HG02759 (cell line): ENCODE measurements at regions not wholly inside any gene's neighbourhood (a gene's known extent, or its start where the extent isn't known, plus 50 kb on each side); places are given as distances from the start of the nearest gene placed in this dataset.
"Not testable (repeated sequence)": the region's sequence is repeated elsewhere in the genome, so short reads cannot be mapped to it uniquely, and the experiment has no call there.

Source experiments
- ATAC-seq: cut with Tn5 transposase; IDR thresholded peaks from one replicate; pipeline ENCODE4 v1.9.1; 2021; ENCODE audit warnings: mild to moderate bottlenecking, moderate library complexity; ENCODE audit not compliant: unreplicated experiment

DNA sequence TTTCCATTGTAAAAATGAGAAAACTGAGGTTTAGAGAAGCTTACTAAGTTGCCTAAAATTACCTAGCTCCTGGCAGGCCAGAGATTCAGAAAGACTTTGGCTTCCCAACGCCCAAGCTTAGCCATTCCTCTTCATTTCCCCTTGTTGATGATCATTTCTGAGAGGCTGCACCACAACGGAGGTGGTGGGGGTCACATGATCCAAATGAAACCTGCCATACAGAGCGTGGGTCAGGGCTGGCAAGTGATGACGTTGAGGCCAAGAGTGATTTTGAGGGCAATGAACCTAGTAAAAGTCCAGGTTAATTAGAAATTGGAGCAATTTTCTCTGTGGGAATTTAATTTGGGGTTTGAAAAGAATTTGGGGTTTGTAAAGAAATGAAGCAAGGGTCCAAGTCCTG is 109.9 kb downstream of the TMEM182 start:
- ATAC-seq, result no peak

DNA sequence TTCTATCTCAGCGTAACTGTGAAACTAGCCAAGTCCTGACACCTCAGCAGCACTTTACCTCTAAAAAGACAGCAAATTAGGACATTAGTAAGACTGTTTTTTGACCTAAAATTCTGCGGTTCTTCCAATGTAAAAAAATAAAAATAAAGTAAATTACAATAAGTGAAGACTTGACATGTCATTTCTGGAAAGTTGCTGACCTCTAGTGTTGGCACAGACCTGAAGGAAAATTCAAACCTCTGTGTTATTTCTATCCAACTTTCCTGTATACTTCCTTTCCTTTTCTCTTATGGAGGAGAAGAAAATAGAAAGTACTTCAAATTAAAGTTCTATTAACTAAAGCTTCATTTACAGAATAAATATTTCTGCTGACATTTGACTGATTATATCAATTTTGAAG is 110.6 kb downstream of the TMEM182 start:
- no peak for ATAC-seq

DNA sequence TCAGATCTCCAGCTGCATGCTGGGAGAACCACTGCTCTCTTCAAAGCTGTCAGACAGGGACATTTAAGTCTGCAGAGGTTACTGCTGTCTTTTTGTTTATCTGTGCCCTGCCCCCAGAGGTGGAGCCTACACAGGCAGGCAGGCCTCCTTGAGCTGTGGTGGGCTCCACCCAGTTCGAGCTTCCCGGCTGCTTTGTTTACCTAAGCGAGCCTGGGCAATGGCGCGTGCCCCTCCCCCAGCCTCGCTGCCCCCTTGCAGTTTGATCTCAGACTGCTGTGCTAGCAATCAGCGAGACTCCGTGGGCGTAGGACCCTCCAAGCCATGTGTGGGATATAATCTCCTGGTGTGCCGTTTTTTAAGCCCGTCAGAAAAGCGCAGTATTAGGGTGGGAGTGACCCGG is 117.7 kb downstream of the TMEM182 start:
- not testable (repeated sequence) for ATAC-seq

DNA sequence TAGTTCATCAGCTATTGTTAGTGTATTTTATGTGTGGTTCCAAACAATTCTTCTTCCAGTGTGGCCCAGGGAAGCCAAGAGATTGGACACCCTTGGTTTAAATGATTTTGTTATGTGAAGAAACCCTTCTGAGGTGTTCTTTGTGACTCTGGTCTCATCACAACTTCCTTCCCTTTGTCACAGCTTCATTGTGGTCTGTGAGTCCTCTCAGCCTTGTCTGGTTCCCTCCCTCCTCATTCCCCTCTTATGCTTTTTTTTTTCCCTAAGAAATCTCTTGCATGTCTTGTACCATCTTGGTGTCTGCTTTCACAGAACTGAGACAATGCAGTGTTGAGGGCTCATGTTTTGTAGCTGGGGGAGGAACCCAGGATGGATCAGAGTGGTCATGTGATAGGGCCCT is 118.9 kb downstream of the TMEM182 start:
- no peak for ATAC-seq

DNA sequence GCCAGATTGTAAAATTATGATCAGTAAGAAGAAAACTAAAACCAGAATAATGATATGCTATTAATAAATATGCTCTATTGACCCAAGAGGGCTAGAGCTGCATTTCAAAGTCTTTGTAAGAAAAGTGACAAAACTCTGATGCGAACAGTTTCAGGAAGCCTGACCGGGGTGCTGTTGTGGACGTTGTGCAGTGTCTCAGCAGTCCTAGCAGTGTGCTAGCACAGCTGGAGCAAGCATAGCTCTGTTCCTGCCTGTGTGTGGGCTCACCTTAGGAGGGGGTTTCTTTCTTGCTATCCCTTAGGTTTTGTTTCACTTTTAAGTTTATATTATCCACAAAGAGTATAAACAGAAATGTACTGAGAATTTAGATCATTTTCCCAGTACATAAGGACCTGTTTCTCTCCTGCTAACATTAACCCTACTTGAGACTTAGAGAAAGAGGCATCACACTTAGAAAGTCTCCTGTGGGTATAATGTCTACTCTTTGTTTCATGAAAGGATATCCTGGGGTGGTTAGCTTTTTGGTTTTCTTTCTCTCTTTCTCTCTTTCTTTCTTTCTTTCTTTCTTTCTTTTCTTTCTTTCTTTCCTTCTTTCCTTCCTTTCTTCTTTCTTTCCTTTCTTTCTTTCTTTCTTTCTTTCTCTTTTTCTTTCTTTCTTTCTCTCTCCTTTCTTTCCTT is 124.5 kb downstream of the TMEM182 start:
- ATAC-seq, result no peak

DNA sequence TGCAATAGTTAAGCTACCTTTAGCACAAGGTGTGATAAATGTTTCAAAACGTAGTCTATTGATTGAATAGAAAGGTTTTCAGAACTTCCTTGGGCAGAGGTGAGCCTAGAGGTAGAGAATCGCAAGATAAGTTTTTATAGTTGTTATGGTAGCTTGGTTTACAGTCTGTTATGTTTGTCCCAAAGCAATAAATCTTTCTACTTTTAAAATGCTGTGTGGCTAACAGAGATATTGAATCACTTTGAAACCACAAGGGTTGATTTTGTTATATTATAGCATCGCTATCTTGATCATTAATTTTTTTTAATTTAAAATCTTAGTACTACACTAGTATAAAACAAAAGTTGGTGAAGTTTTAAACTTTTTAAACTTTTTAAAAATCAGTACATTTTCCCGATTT is 126.7 kb downstream of the TMEM182 start:
- no peak for ATAC-seq

DNA sequence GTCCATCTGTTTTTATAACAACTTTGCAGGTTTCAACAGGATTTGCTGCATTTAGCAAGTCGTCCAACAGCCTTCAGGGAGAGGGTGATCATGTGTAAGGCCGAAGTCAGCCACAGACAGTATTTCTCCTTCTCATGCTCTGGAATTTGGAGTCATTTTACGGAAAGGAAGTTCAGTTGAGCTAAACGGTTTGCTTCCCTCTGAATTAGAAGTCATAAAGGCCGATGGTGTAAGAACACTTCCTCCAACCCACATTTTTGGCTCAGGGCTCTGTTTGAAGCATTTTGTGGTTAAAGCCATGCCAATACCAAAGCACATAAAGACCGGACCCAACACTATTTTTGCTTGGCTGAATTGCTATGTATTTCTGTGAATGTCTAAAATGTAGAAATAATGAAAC is 129.5 kb downstream of the TMEM182 start:
- no peak for ATAC-seq

DNA sequence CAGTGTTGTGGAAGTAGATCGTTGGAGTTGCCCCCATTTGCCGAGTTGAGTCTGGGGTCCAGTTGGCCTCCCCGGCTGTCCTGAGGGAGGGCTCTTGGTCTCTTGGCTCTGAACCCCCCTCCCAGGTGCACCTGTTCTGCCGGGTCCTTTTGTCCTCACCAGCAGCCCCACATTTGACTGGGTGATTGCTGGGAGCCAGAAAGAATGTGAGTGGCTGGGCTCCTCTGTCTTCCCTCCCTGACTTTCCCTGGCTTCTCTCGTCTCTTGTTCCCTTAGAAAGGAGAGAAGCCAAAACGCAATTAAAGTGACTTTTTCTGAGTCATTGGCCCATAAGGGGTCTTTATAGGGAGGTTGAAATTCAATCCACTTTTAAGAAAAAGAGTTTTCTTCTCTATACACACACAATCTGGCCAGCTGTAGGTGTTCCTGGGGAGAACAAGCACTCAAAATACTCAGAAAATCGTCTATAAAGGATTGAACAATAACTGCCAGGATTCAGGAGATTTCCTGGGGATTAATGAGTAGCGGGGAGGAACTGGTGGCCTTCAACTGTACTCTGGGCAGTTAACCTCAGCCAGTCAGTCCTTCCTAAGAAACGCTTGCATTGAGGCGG is 131.0 kb downstream of the TMEM182 start:
- ATAC-seq, result no peak

DNA sequence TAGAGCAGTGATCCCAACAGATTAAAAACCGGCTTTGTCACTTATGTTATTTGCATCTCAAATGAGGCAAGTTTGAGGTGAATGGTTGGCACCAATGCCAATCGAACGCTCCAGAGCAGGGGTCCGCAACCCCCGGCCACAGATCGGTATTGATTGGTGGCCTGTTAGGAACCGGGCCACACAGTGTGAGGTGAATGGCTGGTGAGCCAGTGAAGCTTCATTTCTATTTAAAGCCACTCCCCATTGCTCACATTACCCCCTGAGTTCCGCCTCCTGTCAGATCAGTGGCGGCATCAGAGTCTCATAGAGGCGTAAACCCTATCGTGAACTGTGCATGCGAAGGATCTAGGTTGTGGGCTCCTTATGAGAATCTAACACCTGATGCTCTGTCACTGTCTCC is 132.0 kb downstream of the TMEM182 start:
- no peak for ATAC-seq

DNA sequence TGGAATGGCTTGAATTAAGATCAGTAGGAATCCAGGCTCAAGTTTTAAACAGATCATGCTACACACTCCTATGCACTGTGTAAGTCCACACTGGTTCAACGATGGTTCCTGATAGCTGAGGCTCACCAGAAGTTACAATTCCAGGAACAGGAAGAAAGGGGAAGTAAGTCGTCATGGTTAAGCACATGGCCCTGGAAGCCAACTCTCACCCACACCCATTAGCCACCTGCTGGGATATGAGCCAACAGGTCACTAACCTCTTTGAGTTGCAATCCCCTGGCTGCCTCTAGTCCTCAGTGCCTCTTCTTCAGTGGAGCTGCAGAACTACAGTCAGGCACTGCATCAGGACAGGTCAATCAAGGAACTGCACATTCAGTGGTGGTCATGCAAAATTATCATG is 133.5 kb downstream of the TMEM182 start:
- ATAC-seq, result no peak

DNA sequence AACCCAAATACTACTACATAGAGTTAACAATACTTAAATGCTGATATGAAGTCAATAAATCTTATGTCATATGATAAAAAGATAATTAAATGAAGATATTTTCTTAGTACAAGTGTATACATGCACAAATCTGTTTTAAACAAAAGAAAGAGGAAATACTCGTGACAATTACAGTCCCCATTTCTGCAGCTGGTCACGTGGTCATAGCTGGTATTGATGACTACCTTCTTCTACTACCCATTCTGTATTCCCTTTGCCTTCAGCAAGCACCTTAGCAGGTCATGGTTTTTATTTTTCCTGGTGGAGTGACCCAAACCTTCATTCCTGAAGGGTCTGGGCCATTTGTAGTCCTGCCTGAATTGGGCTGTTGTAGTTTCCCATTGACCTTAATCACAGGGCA is 147.4 kb downstream of the TMEM182 start:
- ATAC-seq, result not testable (repeated sequence)

DNA sequence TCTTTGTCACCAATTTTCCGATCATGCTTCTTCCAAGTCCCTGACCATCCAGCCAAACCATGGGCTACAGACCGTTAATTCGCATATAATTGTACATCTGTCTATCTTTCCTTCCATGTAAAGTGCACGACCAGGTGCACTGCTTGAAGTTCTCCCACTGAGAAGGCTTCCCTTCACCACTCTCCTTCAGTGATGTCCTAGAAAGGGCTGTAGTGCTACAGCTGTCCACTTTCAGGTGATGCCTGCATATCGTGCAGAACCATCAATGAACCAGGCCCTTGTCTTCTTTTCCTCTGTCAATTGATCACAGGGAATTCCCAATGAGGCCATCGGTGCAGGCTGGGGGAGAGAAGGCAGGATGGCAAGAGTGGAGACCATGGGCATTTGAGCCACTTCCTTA is 148.9 kb downstream of the TMEM182 start:
- no peak for ATAC-seq

DNA sequence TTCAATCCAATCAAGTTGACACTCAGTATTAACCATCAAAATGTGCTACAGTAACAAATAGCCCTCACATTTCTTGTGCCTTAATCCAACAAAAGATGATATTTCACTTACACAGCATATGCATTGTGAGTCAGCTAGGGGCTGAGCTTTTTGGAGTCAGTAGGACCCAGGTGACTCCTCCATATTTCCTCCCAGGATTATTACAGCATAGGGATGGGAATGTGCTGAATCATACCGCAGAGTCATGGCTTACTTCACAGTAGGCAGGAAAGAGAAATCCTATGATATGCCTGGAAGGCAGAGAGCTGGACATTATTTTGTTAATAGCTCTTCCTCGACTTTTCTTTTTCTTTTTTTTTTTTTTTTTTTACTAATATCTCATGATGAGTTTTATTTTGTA is 153.3 kb downstream of the TMEM182 start:
- ATAC-seq, result no peak

DNA sequence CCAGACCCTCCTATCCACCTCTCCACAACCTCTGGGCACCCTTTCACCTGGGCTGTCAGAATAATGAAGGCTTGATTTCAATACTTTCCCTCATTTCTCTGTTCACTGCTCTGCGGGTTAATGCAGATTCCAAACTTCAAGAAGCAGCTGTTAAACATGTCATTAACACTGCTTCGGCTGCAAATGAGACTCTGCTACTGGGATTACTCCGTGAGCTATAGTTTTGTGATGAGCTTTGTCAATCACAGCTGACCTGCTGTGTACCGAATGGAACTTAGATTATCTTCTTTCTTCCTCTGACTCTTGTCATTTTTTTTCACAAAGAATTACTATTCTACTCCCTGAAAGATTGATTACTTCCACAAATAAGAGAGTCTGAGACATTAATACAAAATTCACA is 160.5 kb downstream of the TMEM182 start:
- no peak for ATAC-seq

DNA sequence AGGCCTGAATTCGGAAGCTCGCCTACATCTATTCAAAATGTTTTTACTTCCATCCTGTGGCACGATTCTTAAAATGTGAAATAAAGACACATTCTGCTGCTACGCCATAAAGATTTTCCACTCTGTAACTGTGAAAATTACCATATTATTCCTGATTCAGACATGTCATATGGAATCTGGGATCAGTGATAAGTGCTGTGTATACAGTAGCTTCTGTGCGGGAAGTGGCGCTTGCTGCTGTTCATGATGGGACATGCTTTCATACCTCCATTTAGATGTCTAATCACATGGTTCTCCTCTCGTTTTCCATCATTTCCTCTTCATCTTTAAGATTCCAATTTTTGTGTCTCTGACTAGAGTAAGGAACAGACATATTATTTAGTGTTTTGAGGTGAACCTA is 163.2 kb downstream of the TMEM182 start:
- ATAC-seq, result no peak

DNA sequence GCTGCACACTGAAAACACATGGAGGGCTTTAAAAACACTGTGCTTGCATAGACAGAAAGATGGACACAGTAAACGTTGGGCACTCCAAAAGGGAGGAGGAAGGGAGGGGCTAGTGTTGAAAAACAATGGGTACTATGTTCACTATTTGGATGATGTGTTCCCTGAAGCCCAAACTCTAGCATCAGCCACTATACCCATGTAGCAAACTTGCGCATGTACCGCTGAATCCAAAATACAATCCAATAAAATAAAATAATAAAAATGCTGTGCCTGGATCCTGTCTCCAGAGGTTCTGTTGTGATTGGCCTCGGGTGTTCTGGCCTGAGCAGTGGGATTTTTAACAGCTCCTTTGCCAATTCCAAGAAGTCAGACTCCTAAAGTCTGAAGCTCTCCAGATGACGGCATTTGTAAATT is 166.0 kb downstream of the TMEM182 start:
- ATAC-seq, result no peak

DNA sequence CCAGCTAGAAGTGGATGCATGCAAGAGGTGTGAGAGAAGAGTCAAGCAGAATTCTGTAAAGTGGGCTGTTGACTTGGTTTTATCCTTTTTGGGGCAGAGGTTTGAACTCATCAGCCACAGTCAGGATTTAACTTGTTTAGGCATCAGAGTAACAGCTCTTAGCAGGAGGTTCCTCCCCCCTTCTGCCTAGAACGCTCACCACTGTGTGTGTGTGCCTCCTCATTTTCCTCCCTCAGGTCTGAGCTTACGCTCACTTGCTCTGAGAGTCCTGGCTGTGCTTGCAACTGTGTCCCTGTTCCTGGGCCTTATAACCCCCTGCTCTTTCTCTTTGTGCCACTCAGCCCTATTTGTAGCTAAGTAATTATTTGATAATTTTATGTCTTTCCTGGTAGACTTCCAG is 167.9 kb downstream of the TMEM182 start:
- ATAC-seq, result no peak

DNA sequence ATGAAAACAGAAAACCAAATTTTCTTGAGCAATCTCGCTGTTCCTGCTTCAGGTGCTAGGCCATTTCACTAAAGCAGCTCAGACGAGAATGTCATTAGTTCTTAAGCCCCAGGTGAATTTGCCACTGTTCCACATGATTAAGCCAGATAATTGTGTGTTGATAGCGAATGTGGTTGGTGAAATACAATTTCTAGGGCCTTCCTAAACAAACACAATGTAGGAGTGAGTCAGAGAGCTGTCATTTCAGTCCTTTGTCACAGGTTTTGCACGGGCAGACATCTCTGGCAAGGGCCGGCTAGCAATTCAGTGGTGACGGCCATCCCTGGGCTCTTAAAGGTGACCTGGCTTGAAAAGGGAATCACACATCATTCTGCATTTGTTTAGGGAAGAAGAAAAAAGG is 170.7 kb downstream of the TMEM182 start:
- no peak for ATAC-seq

DNA sequence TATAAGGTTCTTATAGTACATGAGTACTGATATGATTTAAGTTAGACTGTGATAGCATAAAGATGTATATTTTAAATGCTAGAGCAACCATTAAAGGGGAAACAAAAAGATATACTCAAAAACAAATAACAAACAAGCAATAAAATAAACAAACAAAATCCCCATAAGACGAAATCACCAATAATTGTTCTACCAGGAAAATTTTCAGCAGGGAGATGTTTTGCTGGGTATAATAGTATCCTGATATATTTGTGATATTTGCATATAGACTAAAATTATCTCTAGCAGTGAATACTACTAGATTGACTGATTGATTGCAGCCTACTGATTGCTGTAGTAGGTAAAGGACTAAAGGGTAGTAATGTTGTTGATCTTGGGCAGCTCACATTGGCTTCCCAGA is 177.4 kb downstream of the TMEM182 start:
- ATAC-seq, result no peak

DNA sequence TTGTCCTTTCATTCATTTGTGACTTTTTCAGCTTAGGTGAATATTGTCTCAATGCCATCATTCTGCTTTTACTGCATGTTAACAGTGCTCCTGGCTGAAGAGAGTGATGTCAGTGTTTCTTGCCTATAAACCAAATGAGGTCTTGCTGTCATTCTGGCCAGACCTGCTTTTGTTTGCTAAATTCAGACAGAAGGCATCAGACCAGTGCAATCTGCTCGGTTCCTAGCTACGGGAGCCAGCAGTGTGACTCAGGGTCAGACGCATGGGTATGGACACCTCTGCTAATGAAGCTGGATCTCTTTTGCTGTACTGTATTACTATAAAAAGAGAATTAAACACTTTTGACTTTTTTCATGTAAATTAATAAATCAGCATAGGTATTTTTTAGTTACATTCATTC is 178.9 kb downstream of the TMEM182 start:
- ATAC-seq, result no peak

DNA sequence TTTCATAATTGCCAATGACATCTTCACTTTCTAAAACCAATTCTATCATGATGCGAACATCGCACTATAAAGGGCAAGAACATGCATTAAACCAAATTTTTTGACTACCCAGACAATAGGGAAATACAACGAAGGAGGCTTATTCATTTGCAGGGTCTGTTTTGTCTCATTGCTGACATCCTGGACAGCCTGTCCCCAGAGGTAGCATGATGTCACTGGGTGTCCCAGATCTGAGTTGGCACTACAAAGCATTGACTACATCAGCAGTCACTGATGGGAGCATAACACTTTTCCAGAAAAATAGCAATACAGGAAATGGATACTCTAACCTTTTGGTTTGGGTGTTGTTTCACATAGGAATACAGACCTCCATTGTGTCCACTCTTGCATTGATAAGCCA is 180.3 kb downstream of the TMEM182 start:
- no peak for ATAC-seq

DNA sequence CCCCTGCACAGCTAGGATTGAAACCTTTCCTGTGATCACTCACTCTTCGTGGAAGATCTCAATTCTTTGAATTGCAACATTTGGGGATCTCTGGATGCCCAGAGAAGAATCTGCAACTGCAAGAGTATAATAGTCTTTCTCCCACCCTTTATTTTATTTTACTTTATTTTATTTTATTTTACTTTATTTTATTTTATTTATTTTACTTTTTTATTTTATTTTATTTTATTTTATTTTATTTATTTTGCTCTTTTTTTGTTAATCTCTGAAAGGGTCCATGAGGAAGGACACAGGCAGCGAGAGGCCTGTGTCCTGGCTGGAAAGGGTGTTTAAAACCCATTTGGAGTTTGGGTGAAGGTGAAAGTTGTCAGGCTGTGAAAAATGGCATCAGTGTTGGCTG is 181.4 kb downstream of the TMEM182 start:
- ATAC-seq, result no peak

DNA sequence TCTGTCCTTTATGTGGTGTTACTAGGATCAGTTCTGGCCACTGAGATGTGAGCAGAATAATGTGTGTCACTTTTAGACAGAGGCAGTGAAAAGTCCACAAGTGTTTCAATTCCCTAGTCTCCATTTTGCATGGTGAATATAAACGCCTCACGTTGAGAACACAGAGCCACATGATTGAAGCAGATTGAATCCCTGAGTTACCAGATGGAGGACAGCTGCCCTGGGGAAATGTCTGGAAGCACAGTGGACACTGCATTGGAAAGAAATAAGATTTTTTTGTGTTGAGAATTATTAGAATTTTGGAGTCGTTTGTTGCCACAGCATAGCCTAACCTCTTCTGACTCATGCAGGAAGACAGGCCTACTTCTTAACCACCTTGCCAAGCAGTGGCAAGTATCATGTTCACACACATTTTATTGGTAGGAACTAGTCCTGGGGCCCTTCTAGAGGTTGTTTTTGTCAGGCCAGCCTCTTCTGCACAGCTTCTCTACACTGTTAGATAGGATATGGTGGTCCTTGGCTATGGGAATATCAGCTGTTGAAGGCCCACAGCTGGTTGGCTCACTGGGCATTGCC is 188.6 kb downstream of the TMEM182 start:
- ATAC-seq, result no peak
